Ishikawa (cell line): ENCODE measurements at regions not wholly inside any gene's neighbourhood (a gene's known extent, or its start where the extent isn't known, plus 50 kb on each side); places are given as distances from the start of the nearest gene placed in this dataset.

Source experiments
- CEBPB ChIP-seq: IDR thresholded peaks from 2 replicates; pipeline ENCODE4 v1.6.1; 2012
- EP300 ChIP-seq: IDR thresholded peaks from 2 replicates; pipeline ENCODE4 v1.6.1; 2012; ENCODE audit warnings: borderline replicate concordance
- MAX ChIP-seq: IDR thresholded peaks from 2 replicates; pipeline ENCODE4 v1.6.1; 2012
- RAD21 ChIP-seq: IDR thresholded peaks from 2 replicates; pipeline ENCODE4 v1.6.1; 2012; ENCODE audit warnings: low read depth
- REST ChIP-seq: IDR thresholded peaks from 2 replicates; pipeline ENCODE4 v1.6.1; 2012; ENCODE audit warnings: low read depth, mild to moderate bottlenecking
- TAF1 ChIP-seq: IDR thresholded peaks from 2 replicates; pipeline ENCODE4 v1.6.1; 2012; ENCODE audit warnings: low read depth, mild to moderate bottlenecking
- TCF12 ChIP-seq: IDR thresholded peaks from 2 replicates; pipeline ENCODE4 v1.6.1; 2012; ENCODE audit warnings: low read depth
- YY1 ChIP-seq: IDR thresholded peaks from 2 replicates; pipeline ENCODE4 v1.6.1; 2012; ENCODE audit warnings: low read depth

GRCh38 chr9:20262611-20263010 lies 359.7 kb downstream of the MLLT3 start:
- TF ChIP-seq RAD21 (no peak), YY1 (no peak), TCF12 (no peak), MAX (no peak), TAF1 (no peak), EP300 (no peak), CEBPB (no peak), REST (no peak)
